MCF 10A (cell line): ENCODE measurements at regions not wholly inside any gene's neighbourhood (a gene's known extent, or its start where the extent isn't known, plus 50 kb on each side); places are given as distances from the start of the nearest gene placed in this dataset.

ENCODE experiments used
- BruUV-seq: library from RNA; stranded (reverse); fragments of 400-500 nt; replicated peaks from 2 replicates; lab custom pipeline; 2021; lab: Mats Ljungman, UMichigan
- CTCF ChIA-PET: fragments of 300-600 bp; sonication (Branson Sonifier 250); formaldehyde crosslinking; extraction: SDS; loops from one replicate; lab custom pipeline; 2021; ENCODE audit warnings: antibody characterized with exemption, inconsistent platforms; lab: Yijun Ruan, JAX
- POLR2A ChIA-PET: fragments of 300-600, 350-650 bp; sonication (Branson Sonifier 250); formaldehyde crosslinking; extraction: SDS; loops from one replicate; lab custom pipeline; 2020; ENCODE audit warnings: antibody characterized with exemption, inconsistent platforms; lab: Yijun Ruan, JAX
- DNase-seq: peaks from one replicate; pipeline ENCODE4 v3.0.0-alpha.2; 2018; ENCODE audit not compliant: unreplicated experiment
- H3K27ac Mint-ChIP-seq: one replicate; pipeline ENCODE4 v1.8.0; 2022; ENCODE audit warnings: mild to moderate bottlenecking, low read depth, mixed read lengths; ENCODE audit not compliant: unreplicated experiment
- H3K27me3 Mint-ChIP-seq: one replicate; pipeline ENCODE4 v1.8.0; 2022; ENCODE audit warnings: mixed read lengths; ENCODE audit not compliant: insufficient read depth, unreplicated experiment
- H3K36me3 Mint-ChIP-seq: one replicate; pipeline ENCODE4 v1.8.0; 2022; ENCODE audit warnings: mild to moderate bottlenecking, moderate library complexity, mixed read lengths; ENCODE audit not compliant: insufficient read depth, unreplicated experiment
- H3K4me1 Mint-ChIP-seq: one replicate; pipeline ENCODE4 v1.8.0; 2022; ENCODE audit warnings: mixed read lengths; ENCODE audit not compliant: insufficient read depth, unreplicated experiment
- H3K4me3 Mint-ChIP-seq: one replicate; pipeline ENCODE4 v1.8.0; 2022; ENCODE audit warnings: mild to moderate bottlenecking, moderate library complexity, mixed read lengths; ENCODE audit not compliant: unreplicated experiment
- H3K9me3 Mint-ChIP-seq: one replicate; pipeline ENCODE4 v1.8.0; 2022; ENCODE audit warnings: mixed read lengths; ENCODE audit not compliant: unreplicated experiment
- intact Hi-C: fragments of 100-400 bp; cut with micrococcal nuclease; formaldehyde crosslinking; loops from 2 replicates; pipeline ENCODE4 v1.14.1; 2022
- TF ChIP-seq, protein P1 (sequence below): fragments of 200-600 bp; IDR thresholded peaks from one replicate; pipeline ENCODE4 v1.8.0; 2022; ENCODE audit warnings: antibody characterized with exemption, mild to moderate bottlenecking; ENCODE audit not compliant: unreplicated experiment

DNA sequence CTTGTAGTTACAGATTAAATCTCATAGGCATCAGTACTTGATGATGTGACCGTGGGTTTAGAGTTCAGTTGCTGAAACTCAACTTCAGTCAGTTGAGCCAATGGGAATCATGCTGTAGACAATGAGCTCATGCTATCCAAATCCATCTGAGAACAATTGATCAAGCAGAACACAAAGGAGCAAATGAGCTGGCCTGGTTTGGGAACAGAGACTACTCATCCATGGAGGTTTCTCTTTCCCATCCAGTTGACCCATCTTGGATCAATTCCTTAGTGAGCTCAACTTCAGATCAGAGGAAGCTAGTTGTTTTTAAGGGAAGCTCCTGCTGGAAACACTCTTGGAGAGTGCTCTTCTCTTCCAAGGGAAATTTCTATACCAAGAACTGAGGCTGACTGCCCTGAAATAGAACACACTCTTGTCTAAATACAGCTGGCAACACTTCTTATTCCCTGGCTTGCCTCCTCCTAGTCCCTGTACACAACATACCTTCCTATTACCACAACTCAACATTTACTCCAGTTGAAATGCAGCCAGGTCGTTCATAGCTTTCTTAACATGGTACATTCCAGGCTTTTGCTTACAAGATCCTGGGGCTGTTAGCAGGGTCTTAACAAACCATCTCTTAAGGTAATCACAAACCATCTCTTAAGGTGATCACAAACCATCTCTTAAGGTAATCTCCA lies 203.9 kb upstream of the PRDM1 start:
- CTCF ChIA-PET = interaction anchor here (0.9 kb wide), 1 partner anchor 120 kb away, joined by 4 read pairs; no protein-coding TSS in a partner anchor
- Mint-ChIP-seq H3K27ac (no peak overlapping the region), H3K36me3 (no peaks in the 10 kb centered on the region), H3K9me3 (no peaks in the 10 kb centered on the region), H3K27me3 (no peaks in the 10 kb centered on the region), H3K4me1 (no peaks in the 10 kb centered on the region), H3K4me3 (no peak overlapping the region)
- BruUV-seq = no TSS peak
- TF ChIP-seq, protein P1, sequence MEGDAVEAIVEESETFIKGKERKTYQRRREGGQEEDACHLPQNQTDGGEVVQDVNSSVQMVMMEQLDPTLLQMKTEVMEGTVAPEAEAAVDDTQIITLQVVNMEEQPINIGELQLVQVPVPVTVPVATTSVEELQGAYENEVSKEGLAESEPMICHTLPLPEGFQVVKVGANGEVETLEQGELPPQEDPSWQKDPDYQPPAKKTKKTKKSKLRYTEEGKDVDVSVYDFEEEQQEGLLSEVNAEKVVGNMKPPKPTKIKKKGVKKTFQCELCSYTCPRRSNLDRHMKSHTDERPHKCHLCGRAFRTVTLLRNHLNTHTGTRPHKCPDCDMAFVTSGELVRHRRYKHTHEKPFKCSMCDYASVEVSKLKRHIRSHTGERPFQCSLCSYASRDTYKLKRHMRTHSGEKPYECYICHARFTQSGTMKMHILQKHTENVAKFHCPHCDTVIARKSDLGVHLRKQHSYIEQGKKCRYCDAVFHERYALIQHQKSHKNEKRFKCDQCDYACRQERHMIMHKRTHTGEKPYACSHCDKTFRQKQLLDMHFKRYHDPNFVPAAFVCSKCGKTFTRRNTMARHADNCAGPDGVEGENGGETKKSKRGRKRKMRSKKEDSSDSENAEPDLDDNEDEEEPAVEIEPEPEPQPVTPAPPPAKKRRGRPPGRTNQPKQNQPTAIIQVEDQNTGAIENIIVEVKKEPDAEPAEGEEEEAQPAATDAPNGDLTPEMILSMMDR = no peak
- intact Hi-C loops = no loop called here
- DNase-seq = no peak
- POLR2A ChIA-PET = interaction anchor here (0.8 to 1.4 kb wide), 3 partner anchors 9 to 85 kb away, joined by 3 to 4 read pairs (median 3); no protein-coding TSS in a partner anchor

DNA sequence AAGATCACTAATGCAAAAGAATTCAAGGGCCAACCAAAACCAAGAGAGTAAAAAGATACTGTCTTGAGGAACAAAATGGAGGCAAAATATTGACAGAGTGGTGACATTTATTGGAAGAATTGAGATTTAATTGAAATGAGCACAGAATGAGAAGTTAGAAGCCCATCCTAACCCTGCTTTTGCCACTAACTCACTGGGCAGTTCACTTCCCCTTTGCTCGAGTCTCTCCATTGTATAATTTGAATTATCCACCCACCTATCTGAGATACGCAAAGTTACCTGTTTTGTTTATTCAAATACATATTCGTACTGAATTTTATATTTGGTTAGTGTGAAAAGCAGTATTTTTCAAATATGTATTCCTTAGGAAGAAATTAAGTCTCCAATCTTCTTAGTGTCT lies 204.5 kb upstream of the PRDM1 start:
- Mint-ChIP-seq H3K4me1 (no peaks in the 10 kb centered on the region), H3K27ac (no peak overlapping the region), H3K9me3 (no peaks in the 10 kb centered on the region), H3K36me3 (no peaks in the 10 kb centered on the region), H3K27me3 (no peaks in the 10 kb centered on the region), H3K4me3 (no peak overlapping the region)
- intact Hi-C loops = no loop called here
- ChIA-PET POLR2A (no interaction called here), CTCF (no interaction called here)
- TF ChIP-seq, protein P1 = no peak
- BruUV-seq = no TSS peak
- DNase-seq = no peak

DNA sequence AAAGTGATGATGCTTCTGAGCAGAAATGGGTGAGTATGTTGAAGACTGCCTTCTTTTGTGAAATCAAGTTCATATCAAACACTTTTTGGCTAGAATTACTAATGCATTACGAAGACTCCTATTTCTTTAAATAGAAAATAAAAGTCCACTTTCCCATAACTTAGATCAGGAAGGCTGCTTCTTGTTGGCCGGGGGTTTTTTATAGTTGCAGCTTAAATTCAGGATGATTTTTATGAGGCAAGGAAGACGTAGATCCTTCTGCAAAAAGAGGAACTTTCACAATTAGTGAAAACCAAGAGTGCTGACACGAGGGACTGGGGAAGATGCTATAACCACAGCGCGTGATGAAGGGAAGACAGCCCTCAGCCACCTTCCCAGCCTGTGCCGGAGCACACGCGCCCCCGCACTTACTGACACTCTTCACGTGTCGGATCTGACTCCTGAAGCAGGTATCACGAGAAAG lies 206.1 kb upstream of the PRDM1 start:
- TF ChIP-seq, protein P1 = no peak
- CTCF ChIA-PET = interaction anchor here (0.6 kb wide), 1 partner anchor 9 kb away, joined by 3 read pairs; no protein-coding TSS in a partner anchor
- Mint-ChIP-seq H3K4me1 (no peaks in the 10 kb centered on the region), H3K27ac (no peak overlapping the region), H3K4me3 (no peak overlapping the region), H3K27me3 (no peaks in the 10 kb centered on the region), H3K36me3 (no peaks in the 10 kb centered on the region), H3K9me3 (no peaks in the 10 kb centered on the region)
- intact Hi-C loops = no loop called here
- BruUV-seq = no TSS peak
- DNase-seq = no peak
- POLR2A ChIA-PET = no interaction called here

DNA sequence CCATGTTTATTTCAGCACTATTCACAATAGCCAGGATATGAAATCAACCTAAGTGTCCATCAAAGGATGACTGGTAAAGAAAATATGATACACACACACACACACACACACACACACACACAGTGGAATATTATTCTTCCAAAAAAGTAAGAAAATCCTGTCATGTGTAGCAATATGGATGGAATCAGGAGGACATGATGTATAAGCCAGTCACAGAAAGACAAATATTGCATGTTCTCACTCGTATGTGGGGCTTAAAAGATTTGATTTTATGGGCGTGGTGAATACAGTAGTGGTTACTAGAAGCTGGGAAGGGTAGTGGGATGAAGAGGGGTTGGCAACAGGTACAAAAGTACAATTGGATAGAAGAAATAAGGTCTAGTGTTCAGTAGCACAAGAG lies 207.0 kb upstream of the PRDM1 start:
- no TSS peak for BruUV-seq
- intact Hi-C loops = no loop called here

More for the DNA sequence above, 207.0 kb upstream of the PRDM1 start:
- ChIA-PET POLR2A (no interaction called here), CTCF (no interaction called here)
- Mint-ChIP-seq H3K27ac (no peak overlapping the region), H3K9me3 (no peaks in the 10 kb centered on the region), H3K36me3 (no peaks in the 10 kb centered on the region), H3K4me3 (no peak overlapping the region), H3K4me1 (no peaks in the 10 kb centered on the region), H3K27me3 (no peaks in the 10 kb centered on the region)
- TF ChIP-seq, protein P1 = no peak
- no peak for DNase-seq
